Stimulated activated CD4-positive, alpha-beta T cell treated with anti-CD3 and anti-CD28 coated beads, Interleukin-4, amount 100 ng/mL, for 48 hours (primary cell): ENCODE measurements at regions not wholly inside any gene's neighbourhood (a gene's known extent, or its start where the extent isn't known, plus 50 kb on each side); places are given as distances from the start of the nearest gene placed in this dataset.

Experiments used
- DNase-seq, 2 donors: peaks; one replicate each; pipeline ENCODE4 v3.0.0-alpha.2; 2020; ENCODE audit warnings: low read depth in 2 of 2

- no peak for DNase-seq
Observed at GRCh38 chr12:124430491-124430890, 135.6 kb downstream of the RFLNA start.

DNA sequence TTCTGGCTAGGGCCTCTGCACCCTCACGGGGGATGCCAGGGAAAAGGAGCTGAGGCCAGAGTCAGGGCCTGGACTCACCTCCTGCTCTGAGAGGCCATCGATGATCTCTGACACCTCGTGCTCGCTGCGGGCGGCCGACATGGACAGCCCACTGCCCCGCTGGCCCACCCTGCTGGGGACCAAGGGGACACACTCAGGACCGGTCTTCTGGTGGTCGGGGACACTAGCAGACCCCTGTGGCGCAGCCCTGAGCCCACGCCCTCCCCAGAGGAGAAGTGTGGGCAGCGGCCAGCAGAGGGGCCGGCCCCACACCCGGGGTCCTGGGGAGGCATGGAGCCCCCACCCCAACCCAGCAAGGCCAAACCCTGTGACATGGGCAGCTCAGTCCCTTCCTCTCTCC is 134.6 kb downstream of the RFLNA start:
- DNase-seq: no peak

- DNase-seq: no peak
Observed at GRCh38 chr12:124428792-124429281, 133.9 kb downstream of the RFLNA start.

GRCh38 chr12:124428136-124428791 is 133.4 kb downstream of the RFLNA start:
- no peak for DNase-seq

GRCh38 chr12:124426594-124427555 is 132.0 kb downstream of the RFLNA start:
- no peak for DNase-seq

DNA sequence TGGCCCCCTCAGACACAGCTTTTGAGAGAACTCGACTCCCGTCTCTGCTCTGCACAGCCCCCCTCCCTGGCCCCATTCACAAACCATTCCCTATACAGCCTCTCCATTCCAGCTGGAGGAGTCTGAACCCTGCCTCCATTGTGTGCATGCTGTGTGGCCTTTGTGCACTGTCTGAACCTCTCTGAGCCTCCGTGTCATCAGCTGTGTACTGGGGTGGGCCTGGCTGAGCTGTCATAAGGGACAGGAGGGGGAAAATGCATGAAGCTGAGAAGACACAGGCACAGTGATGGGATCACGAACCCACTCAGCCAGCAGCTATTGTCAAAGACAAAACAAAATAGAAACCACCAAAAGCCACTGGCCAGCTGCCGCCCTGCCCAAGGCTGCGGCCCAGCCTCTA is 130.8 kb downstream of the RFLNA start:
- DNase-seq: no peak

- no peak for DNase-seq
Observed at GRCh38 chr12:124424516-124424905, 129.6 kb downstream of the RFLNA start.

- no peak for DNase-seq
Observed at GRCh38 chr12:124423761-124424515, 129.0 kb downstream of the RFLNA start.

DNA sequence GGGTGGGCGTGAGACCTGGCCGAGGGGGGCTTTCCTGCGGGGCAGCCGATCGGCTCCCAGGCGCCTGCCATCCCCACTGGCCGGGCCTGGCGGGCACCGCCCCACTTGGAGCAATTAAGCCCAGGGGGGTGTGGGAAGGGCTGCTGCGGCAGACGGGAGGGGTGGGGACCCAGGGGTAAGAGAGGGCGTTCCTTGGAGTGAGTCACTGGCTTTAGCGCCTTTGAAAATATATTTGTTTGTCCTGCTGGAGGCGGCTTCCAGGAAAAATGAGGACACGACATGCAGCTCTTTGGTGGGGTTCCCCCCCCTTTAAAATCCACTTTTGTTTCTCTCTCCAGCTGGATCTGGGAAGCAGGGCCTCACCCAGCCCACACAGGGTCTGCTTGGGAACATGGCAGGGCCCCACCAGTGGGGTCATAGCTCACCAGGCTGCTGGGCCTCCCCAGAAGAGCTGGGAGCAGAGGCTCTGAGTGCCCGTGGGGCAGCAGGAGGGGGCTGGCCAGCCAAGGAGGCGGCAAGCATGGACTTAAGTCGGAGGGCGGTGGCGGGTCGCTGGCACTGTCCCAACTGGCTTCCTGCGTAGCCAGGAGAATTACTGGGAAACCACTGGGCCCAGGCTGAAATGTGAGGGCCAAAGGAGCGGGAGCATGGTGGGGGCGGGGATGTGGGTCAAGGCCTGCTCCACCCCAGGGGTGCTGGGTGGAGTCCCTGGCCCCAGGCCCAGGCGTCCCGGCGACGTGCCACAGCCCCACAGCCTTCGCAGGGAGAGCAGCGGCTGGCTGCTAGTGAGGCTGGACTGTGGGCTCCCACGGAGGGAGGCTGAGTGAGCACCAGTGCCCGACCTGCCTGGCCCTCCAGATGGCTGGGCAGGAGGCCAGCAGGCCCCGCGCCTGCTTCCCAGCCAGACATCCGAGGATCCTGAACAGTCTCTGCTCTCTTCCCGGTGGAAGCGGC is 128.0 kb downstream of the RFLNA start:
- DNase-seq: no peak

GRCh38 chr12:124422142-124422569 is 127.3 kb downstream of the RFLNA start:
- no peak for DNase-seq

DNA sequence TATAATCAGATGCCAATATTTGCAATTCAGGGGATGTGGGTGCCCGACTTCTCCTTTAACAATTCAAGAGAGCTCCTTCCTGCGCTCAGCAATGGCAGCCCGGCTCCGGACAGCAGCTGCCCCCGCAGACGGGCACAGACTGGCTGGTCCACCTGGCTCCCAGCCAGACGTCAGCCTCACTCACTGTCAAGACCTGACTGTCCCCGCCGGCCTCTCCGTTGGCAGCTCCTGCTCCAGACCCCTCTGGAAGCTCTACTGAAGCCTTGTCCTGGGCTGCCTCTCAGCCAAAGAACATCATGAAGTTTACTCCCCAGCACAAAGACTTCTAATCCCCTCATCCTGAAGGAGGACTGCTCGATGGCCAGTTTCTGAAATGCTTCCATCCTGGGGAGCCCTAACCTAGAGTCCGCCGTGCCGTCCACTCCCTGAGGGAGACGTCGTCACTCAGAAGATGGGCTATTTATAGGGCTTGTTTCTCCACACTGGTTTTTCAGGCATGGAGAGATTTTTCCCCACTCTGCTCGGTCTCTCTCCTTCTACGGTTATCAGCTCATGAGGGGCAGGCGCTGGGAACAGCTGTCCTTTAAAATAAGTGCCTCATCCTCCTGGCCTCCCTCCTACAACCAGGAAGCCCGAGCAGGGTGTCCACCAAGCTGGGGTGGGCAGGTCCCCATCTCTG is 126.2 kb downstream of the RFLNA start:
- DNase-seq: no peak

- DNase-seq: no peak
Observed at GRCh38 chr12:124420041-124420995, 125.4 kb downstream of the RFLNA start.

DNA sequence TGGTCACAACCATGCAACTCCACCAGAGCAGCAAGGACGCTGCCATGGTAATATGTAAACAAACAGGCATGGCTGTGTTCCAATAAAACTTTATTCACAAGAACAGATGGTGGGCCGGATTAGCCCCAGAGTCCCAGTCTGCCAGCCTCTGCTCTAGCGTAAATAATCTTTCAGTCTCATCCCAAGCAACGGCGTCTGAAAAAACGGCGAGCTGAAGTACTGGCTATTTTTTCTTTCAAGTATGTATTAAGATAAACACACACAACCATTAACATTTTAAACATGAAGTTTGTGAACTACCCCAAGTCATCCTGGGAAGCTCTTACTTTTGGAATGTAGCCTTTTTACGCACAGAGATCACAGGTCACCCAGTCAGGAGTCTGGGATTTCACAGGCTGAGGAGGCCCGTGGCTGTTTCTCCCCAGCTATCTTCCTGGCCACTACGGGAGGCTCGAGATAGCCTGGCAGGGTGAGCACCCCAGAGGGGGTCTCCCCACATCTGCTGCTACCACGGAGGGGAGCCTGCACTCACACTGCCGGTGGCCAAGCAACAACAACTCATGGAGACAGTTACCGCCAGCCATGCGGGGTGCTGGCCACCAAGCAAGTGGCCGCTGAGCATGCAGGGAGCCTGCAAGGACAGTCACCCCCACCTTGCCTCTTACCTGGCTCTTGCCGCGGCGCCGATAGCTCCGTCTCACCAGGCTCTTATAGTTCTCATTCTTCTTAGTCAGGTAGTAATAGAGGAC is 124.6 kb downstream of the RFLNA start:
- DNase-seq: no peak

DNA sequence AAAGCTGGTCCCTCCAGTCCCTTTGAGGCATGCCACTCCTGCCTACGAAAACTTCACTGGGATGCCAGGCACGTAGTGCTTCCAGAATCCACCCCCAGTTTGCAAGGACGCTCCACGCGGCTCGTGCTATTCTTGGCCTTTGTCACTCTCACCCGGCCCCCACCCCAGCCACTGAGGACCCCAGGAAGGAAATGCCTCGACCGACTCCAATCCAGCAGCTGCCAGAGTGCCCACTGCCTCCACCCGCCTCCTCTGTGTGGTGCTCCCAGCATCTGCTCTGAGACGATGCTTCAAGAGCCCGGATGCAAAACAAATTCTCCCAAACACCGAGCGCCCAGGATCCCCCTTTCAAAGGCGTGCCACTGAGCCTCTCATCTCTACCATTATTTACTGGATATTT is 123.9 kb downstream of the RFLNA start:
- DNase-seq: no peak

DNA sequence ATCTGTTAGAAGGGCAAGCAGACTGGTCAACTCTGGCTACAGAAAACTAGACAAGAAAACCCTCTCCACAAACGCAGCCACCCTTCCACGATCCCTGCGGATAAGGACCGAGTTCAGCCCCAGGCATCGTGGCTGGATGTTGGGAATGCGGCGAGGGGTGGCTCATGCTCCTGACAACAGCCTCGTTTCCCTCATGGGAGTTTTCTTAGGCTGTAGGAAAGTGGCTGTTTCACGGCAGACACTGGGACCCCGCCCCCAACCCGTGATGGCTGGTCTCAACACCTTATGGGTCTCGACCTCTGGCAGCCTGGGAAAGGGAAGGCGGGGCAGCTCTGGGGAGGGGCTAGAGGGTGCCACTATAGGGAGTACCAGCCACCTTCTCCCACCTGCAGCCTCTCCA is 123.3 kb downstream of the RFLNA start:
- no peak for DNase-seq

- no peak for DNase-seq
Observed at GRCh38 chr12:124416516-124417395, 121.9 kb downstream of the RFLNA start.

DNA sequence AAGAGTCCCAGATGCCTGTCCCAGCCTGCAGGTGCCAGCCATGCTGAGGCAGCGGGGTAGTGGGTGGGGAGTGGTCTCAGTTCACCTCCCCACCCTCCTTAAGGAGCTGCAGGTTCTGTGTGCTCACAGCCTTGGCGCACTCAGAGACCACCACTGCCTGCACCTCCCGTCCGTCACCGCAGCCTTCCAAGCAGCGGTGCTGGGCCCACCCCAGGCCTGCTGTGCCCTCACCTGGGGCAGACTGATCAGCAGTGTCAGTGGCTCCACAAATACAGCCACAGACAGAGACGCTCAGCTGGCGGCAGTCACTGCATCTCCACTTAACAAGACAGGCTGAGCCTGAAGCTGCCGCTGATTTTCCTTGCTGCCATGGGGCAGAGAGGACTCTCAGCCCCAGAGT is 120.2 kb downstream of the RFLNA start:
- DNase-seq: no peak

DNA sequence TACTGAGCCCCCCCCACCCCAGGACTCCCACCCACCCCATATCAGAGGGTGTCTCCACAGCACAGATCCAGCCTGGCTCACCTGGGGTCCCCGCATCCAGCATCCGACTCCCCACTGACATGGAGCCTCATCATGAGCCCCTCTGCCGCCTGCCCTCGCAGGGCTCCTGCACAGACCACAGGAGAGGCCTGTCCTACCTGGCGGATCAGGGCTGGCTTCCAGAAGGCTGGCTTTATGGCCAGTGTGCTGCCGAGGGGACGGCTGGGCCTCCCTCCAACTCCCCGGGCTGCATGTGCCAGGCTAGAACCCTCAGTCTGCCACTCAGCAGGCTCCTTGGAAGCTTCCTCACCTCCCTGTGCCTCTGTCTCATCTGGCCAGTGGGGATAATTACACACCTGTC is 119.0 kb downstream of the RFLNA start:
- DNase-seq: no peak
